WERI-Rb-1 (cell line): ENCODE measurements at regions not wholly inside any gene's neighbourhood (a gene's known extent, or its start where the extent isn't known, plus 50 kb on each side); places are given as distances from the start of the nearest gene placed in this dataset.

Experiments used
- DNase-seq: peaks from one replicate; pipeline ENCODE4 v3.0.0-alpha.2; 2020
- H3K27ac ChIP-seq: fragments of 250-450 bp; sonication (Bioruptor Pico); 2 replicates; pipeline ENCODE4 v1.5.1; 2020; ENCODE audit warnings: mild to moderate bottlenecking, moderate library complexity
- H3K27me3 ChIP-seq: fragments of 250-450 bp; sonication (Bioruptor Pico); 2 replicates; pipeline ENCODE4 v1.5.1; 2021; ENCODE audit warnings: mild to moderate bottlenecking, low read depth, moderate library complexity; ENCODE audit not compliant: insufficient read depth, severe bottlenecking
- H3K36me3 ChIP-seq: fragments of 250-450 bp; sonication (Bioruptor Pico); 2 replicates; pipeline ENCODE4 v1.5.1; 2020; ENCODE audit warnings: mild to moderate bottlenecking, moderate library complexity
- H3K4me3 ChIP-seq: 2 replicates; pipeline ENCODE4 v1.5.1; 2011; ENCODE audit warnings: low read depth, mild to moderate bottlenecking, control low read depth, low read length
- H3K9me3 ChIP-seq: fragments of 250-450 bp; sonication (Bioruptor Pico); 2 replicates; pipeline ENCODE4 v1.5.1; 2021; ENCODE audit warnings: mild to moderate bottlenecking, moderate library complexity; ENCODE audit not compliant: severe bottlenecking
- TF ChIP-seq, protein P1 (sequence below): IDR thresholded peaks from 2 replicates; pipeline ENCODE4 v1.5.1; 2011; ENCODE audit warnings: low read depth, mild to moderate bottlenecking, control low read depth, inconsistent platforms, low read length

DNA sequence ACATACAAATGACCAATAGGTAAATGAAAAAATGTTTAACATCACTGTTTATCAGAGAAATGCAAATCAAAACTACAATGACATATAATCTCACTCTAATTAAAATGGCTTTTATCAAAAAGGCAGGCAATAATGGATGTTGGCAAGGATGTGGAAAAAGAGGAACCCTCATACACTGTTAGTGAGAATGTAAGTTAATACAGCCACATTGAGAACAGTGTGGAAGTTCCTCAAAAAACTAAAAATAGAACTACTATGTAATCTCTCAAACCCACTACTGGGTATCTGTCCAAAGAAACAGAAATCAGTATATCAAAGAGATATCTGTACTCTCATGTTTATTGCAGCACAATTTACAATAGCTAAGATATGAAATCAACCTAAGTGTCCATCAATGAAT lies 165.9 kb upstream of the HHIP start:
- Histone ChIP-seq H3K27ac (no peak overlapping the region), H3K9me3 (no peaks in the 10 kb centered on the region), H3K27me3 (no peaks in the 10 kb centered on the region), H3K4me3 (no peak overlapping the region), H3K36me3 (no peaks in the 10 kb centered on the region)
- TF ChIP-seq, protein P1, sequence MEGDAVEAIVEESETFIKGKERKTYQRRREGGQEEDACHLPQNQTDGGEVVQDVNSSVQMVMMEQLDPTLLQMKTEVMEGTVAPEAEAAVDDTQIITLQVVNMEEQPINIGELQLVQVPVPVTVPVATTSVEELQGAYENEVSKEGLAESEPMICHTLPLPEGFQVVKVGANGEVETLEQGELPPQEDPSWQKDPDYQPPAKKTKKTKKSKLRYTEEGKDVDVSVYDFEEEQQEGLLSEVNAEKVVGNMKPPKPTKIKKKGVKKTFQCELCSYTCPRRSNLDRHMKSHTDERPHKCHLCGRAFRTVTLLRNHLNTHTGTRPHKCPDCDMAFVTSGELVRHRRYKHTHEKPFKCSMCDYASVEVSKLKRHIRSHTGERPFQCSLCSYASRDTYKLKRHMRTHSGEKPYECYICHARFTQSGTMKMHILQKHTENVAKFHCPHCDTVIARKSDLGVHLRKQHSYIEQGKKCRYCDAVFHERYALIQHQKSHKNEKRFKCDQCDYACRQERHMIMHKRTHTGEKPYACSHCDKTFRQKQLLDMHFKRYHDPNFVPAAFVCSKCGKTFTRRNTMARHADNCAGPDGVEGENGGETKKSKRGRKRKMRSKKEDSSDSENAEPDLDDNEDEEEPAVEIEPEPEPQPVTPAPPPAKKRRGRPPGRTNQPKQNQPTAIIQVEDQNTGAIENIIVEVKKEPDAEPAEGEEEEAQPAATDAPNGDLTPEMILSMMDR: no peak
- DNase-seq: no peak

DNA sequence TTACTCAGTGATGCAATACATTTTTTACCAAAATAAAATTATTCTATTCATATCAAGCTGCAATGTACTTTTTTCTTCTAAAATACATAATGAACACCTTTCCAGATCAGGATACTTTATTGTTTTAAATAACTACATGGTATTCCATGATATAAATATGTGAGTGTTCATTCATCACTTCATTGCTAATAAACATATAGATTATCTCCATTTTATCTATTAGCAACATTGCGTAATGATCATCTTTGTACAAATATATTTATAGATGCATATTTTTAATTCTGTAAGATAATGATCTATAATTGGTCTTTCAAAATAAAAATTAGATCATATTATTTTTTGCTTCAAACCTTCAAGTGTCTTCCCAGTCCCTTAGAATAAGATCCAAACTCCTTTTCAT lies 156.1 kb upstream of the HHIP start:
- Histone ChIP-seq H3K9me3 (no peaks in the 10 kb centered on the region), H3K27ac (no peak overlapping the region), H3K36me3 (no peaks in the 10 kb centered on the region), H3K4me3 (no peak overlapping the region), H3K27me3 (no peaks in the 10 kb centered on the region)
- DNase-seq: no peak
- TF ChIP-seq, protein P1: no peak

DNA sequence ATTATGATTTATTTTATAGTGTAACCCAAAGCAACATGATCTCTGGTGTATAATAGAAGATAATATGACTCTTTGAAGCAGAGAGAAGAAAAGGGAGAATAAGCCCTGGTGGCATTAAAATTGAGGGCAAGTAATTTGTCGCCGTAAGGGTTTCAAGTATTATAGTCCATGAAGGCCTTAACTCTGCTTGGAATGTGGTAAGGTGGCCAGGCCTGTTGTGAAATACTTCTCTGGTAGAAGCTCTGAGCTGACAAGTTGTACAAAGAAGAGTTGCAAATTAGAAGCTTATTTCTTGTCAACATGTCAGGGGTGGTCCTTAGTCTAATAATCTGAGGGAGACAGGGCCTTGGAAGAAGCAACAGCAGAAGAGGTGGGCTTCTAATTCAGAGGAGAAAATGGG lies 151.7 kb upstream of the HHIP start:
- no peaks in the 10 kb centered on the region for H3K36me3 ChIP-seq
- DNase-seq: no peak

DNA sequence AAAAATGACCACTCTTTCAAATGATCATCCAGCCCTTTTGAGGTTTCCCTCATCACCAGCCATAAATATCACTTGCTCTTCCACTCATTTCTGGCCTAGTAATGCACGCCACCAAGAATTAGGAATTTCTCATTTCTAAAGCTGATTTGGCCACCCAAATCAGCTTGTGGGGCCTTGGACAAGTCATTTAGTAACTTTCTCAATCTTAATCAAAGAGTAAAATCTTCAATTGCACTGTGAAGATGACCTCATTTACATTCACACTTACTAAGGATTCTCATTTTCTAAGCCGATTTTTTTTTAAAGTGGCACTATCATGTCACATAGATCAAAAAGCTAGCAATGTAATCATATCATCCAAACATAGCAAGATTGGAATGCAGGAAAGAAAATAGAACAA lies 150.0 kb upstream of the HHIP start:
- Histone ChIP-seq H3K9me3 (no peaks in the 10 kb centered on the region), H3K27ac (no peak overlapping the region), H3K27me3 (no peaks in the 10 kb centered on the region), H3K36me3 (no peaks in the 10 kb centered on the region), H3K4me3 (no peak overlapping the region)
- no peak for DNase-seq
- TF ChIP-seq, protein P1: no peak

More for the DNA sequence above, 151.7 kb upstream of the HHIP start:
- no peaks in the 10 kb centered on the region for H3K9me3 ChIP-seq
- H3K27ac ChIP-seq: no peak overlapping the region
- H3K4me3 ChIP-seq: no peak overlapping the region
- TF ChIP-seq, protein P1: no peak
- H3K27me3 ChIP-seq: no peaks in the 10 kb centered on the region

DNA sequence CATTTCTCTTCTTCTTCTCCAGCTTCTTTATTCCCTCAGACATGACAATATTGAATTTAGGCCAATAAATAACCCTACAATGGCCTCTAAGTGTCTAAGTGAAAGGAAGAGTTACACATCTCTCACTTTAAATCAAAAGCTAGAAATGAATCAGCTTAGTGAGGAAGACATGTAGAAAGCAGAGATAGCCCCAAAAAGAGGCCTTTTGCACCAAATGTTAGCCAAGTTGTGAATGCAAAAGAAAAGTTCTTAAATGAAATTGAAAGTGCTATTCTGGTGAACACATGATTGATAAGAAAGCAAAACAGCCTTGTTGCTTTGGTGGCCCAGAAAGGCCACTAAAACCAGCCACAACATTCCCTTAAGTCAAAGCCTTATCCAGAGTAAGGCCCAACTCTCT lies 146.2 kb upstream of the HHIP start:
- H3K27me3 ChIP-seq: no peaks in the 10 kb centered on the region
- no peaks in the 10 kb centered on the region for H3K9me3 ChIP-seq
- TF ChIP-seq, protein P1: no peak
- H3K27ac ChIP-seq: no peak overlapping the region
- H3K36me3 ChIP-seq: no peaks in the 10 kb centered on the region
- no peak for DNase-seq
- no peak overlapping the region for H3K4me3 ChIP-seq

DNA sequence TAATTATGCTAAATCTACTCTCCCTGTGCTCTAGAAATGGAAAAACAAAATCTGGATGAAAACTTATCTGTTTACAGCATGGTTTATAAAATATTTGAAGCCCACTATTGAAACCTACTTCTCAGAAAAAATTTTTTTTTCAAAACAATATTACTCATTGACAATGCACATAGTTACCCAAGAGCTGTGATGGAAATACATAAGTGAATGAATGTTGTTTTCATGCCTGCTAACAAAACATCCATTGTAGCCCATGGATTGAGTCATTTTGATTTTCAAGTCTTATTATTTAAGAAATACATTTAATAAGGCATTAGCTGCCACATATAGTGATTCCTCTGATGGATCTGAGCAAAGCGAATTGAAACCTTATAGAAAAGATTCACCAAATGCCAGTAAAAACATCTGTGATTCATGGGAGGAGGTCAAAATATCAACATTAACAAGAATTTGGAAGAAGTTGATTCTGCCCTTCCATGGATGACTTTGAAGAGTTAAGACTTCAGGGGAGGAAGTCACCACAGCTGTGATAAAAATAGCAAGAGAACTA lies 144.7 kb upstream of the HHIP start:
- Histone ChIP-seq H3K9me3 (no peaks in the 10 kb centered on the region), H3K36me3 (no peaks in the 10 kb centered on the region), H3K4me3 (no peak overlapping the region), H3K27me3 (no peaks in the 10 kb centered on the region), H3K27ac (no peak overlapping the region)
- no peak for DNase-seq
- TF ChIP-seq, protein P1: no peak
